Endothelial cell of umbilical vein (primary cell): ENCODE measurements at regions not wholly inside any gene's neighbourhood (a gene's known extent, or its start where the extent isn't known, plus 50 kb on each side); places are given as distances from the start of the nearest gene placed in this dataset.

Source experiments
- EZH2 ChIP-seq: IDR thresholded peaks from 2 replicates; pipeline ENCODE4 v1.6.1; 2012; ENCODE audit warnings: borderline replicate concordance, low read depth, mild to moderate bottlenecking, moderate library complexity, low read length, inconsistent platforms; ENCODE audit not compliant: severe bottlenecking
- FOS ChIP-seq: IDR thresholded peaks from 2 replicates; pipeline ENCODE4 v1.6.1; 2011; ENCODE audit warnings: mild to moderate bottlenecking, low read length, moderate library complexity, borderline replicate concordance; ENCODE audit not compliant: insufficient read depth
- GATA2 ChIP-seq: IDR thresholded peaks from 2 replicates; pipeline ENCODE4 v1.7.0; 2011; ENCODE audit warnings: low read depth, mild to moderate bottlenecking, moderate library complexity, mixed read lengths, low read length; ENCODE audit not compliant: insufficient read length, insufficient read depth
- JUN ChIP-seq: IDR thresholded peaks from 2 replicates; pipeline ENCODE4 v1.6.1; 2011; ENCODE audit warnings: borderline replicate concordance, low read depth; ENCODE audit not compliant: insufficient read length, insufficient read depth
- MYC ChIP-seq: IDR thresholded peaks from one replicate; pipeline ENCODE4 v1.6.1; 2011; ENCODE audit warnings: mild to moderate bottlenecking, low read depth, low read length
- POLR2A ChIP-seq: IDR thresholded peaks from 2 replicates; pipeline ENCODE4 v1.6.1; 2012; ENCODE audit warnings: low read depth, mild to moderate bottlenecking, control low read depth, low read length
- POLR2AphosphoS5 ChIP-seq: IDR thresholded peaks from 2 replicates; pipeline ENCODE4 v1.6.1; 2012; ENCODE audit warnings: low read depth, mild to moderate bottlenecking, control low read depth, low read length, moderate library complexity; ENCODE audit not compliant: insufficient read depth
- TF ChIP-seq, protein P1 (sequence below), 2 donors: IDR thresholded peaks; 1 replicate in 1 of 2; 2 replicates in 1 of 2; pipeline ENCODE4 v1.5.1; 2011; ENCODE audit warnings: low read length in 2 of 2, mild to moderate bottlenecking in 2 of 2, moderate library complexity in 2 of 2, control low read depth in 1 of 2, inconsistent platforms in 1 of 2, low read depth in 1 of 2; ENCODE audit not compliant: insufficient read depth in 1 of 2; ENCODE audit errors: extremely low read depth in 1 of 2
- TF ChIP-seq, protein P2 (sequence below): IDR thresholded peaks from 2 replicates; pipeline ENCODE4 v1.6.1; 2011; ENCODE audit not compliant: insufficient read depth, insufficient read length

DNA sequence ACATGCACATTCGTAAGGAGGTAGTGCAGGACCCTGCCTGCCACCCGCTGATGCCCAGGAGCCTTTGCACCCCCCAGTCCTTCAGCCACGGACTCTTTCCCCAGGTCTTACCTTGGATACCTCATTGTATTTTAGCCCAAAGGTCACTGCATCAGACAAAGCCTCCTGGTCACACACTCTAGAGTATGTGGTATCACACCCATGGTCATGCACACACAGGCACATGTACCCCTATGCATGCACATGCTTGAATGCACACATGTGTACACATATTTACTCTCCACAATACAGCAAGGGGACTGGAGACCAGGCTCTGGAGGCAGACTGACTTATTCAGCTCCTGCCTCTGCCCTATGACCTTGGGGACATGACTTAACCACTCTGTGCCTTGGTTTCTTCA, 357.5 kb downstream of the C16orf95 start:
- TF ChIP-seq, protein P1, sequence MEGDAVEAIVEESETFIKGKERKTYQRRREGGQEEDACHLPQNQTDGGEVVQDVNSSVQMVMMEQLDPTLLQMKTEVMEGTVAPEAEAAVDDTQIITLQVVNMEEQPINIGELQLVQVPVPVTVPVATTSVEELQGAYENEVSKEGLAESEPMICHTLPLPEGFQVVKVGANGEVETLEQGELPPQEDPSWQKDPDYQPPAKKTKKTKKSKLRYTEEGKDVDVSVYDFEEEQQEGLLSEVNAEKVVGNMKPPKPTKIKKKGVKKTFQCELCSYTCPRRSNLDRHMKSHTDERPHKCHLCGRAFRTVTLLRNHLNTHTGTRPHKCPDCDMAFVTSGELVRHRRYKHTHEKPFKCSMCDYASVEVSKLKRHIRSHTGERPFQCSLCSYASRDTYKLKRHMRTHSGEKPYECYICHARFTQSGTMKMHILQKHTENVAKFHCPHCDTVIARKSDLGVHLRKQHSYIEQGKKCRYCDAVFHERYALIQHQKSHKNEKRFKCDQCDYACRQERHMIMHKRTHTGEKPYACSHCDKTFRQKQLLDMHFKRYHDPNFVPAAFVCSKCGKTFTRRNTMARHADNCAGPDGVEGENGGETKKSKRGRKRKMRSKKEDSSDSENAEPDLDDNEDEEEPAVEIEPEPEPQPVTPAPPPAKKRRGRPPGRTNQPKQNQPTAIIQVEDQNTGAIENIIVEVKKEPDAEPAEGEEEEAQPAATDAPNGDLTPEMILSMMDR (IDR thresholded peaks at IDR 0.05; ENCODE audit: extremely low read depth in 1 of 2, insufficient read depth in 1 of 2, low read depth in 1 of 2, low read length in 2 of 2) = no peak
- TF ChIP-seq POLR2A (no peak), FOS (no peak), GATA2 (no peak), POLR2AphosphoS5 (no peak), EZH2 (no peak), JUN (no peak), MYC (no peak)
- TF ChIP-seq, protein P2, sequence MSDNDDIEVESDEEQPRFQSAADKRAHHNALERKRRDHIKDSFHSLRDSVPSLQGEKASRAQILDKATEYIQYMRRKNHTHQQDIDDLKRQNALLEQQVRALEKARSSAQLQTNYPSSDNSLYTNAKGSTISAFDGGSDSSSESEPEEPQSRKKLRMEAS = no peak
